ENCODE measurements at regions not wholly inside any gene's neighbourhood (a gene's known extent, or its start where the extent isn't known, plus 50 kb on each side); places are given as distances from the start of the nearest gene placed in this dataset.
"Not testable (repeated sequence)": the region's sequence is repeated elsewhere in the genome, so short reads cannot be mapped to it uniquely, and the experiment has no call there.

DNA sequence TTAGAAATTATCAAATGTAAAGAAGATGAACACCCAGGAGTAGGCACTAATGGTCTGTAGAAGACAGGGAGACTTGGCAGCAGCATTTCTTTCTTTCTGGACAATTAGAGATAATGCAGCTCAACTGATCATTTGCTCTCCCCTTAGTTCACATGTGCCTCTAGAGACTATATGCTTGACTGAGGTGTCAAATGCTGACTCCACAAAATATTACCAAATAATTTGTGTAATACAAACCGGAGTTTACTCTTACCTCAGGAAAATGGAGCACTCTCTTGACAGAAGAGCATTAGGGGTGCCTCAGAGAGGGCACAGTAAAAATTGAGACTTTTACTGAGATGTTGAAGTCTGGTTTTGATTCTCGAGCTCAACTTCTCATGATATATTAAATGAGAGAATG lies 131.8 kb downstream of the ATP6V1G3 start:
- no peak for DNase-seq

DNA sequence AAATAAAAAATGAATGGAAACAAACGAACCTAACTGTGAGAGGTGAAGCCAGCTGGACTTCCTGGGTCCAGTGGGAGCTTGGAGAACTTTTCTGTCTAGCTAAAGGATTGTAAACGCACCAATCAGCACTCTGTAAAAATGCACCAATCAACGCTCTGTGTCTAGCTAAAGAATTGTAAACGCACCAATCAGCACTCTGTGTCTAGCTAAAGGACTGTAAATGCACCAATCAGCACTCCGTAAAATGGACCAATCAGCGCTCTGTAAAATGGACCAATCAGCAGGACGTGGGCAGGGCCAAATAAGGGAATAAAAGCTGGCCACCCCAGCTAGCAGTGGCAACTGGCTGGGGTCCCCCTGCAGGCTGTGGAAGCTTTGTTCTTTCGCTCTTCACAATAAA lies 135.8 kb downstream of the ATP6V1G3 start:
- DNase-seq: not testable (repeated sequence)

DNA sequence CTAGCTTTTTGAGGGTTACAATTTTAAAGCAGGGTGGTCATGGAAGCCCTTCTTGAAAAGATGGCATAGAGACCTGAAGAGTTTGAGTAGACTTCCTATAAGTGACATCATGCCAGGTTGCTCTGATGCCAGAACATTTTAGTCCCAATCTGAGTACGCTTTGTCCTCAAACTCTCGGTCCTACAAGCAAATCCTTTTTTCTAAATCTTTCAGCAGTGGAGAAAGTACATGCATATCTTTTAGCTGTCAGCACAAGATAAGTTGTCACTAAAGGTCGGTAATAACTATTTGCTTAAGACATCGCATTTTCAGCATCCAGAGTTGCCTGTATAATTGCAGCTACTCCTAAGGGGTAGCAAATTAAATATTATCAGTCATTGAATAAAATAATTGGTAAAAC lies 140.4 kb downstream of the ATP6V1G3 start:
- no peak for DNase-seq

DNA sequence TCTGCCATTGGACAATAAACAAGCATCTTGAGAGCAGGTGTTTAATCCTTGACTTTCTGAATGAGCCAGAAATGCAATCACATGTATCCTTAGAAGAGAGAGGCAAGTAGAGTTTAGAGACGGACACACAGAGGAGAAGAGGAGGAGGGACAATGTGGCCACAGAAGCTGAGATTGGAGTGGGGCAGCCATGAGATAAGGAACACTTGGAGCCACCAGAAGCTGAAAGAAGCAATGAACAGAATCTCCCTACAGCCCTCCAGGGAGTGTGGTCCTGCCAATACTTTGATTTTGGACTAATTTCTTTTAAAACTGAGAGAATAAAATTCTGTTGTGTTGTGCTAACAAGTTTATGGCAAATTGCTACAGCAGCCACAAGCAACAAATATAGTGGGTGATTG lies 141.0 kb downstream of the ATP6V1G3 start:
- DNase-seq: no peak

DNA sequence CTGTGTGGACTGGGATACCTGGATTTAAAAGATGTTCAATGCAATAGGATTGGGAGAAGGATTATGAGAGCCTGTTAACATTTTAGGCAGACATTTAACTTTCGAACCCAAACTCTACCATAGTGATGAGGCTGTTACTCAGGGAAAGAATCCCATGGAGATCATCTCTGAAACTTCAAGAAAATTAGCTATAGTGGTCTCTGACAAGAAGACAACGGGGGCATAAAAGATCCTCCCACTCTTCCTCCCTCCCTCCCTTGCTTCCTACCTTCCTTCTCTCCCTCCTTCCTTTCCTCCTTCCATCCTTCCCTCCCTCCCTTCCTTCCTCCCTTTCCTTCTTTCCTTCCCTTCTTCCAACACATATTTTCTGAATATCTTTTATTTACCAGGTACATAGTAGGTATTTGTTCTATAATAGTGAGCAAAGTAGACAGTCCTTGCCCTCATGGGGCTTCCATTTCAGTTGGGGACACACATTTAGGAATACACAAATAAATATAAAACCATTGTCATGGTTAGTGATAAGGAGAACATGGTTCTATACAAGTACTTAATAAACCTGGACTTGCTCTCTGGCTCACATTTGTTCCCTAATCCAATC lies 143.2 kb downstream of the ATP6V1G3 start:
- no peak for DNase-seq

DNA sequence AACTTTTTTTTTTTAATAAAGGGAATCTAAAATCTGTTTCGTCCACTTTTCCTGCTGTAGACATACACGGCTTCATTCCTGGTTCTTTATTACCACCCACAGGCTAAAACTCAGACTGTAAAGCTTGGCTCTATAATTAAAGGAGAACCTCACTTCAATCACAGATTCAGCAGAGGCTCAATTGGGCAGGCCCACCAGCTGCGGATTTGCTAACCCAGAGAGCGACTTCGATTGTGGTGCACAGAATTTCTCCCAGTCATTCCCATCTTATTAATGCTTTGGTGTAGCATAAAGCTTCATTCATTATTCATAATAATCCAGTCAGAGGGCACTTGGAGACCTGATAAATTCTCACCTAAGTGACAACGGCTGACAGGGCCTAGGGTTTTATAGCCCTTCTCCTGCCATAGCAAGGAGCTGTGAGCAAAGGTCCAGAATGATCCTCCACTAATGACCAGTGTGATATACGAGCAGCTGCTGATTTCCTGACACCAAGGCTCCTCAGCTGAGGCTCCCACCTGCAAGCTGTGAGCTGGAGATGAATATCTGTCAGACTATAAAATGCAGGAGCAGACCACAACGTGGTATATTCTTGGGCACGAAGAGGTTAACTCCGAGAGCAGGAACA lies 149.0 kb downstream of the ATP6V1G3 start:
- DNase-seq: no peak

DNA sequence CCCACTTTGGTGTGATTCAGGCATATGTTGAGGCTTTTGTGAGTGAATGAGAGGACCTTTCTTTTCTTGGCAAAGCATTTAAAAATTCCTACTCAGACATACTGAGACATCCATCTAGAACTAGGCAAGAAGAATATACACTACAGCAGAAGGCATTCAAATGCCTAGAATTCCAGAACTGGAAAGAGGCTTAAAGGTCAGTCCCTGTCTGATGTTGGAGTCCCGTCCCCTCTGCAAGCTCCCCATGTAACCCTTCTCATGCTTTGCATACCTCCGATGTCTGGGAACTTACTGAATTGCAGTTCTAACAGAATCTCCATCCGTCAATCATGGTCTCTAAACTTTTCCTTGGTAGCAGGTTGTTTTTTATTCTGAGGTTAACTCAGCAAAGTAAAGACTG lies 152.9 kb downstream of the ATP6V1G3 start:
- DNase-seq: no peak

DNA sequence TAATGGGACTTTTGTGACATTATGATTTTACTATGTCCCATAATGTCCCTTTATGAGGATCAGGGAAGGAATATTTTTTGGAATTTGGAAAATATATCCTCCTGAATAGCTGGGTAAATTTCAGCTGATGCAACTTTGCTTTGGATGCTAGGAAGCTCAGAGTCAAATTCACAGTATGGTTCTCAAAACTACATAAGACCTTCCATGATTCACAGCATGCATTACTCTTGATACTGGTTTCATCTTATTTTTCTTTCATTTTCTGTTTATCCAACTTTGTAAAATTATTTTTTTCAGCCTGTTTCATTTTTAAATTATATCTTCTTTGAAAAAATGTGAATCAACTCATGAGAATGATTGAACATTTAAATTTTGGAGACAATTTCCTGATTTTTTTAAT lies 160.2 kb downstream of the ATP6V1G3 start:
- DNase-seq: no peak

DNA sequence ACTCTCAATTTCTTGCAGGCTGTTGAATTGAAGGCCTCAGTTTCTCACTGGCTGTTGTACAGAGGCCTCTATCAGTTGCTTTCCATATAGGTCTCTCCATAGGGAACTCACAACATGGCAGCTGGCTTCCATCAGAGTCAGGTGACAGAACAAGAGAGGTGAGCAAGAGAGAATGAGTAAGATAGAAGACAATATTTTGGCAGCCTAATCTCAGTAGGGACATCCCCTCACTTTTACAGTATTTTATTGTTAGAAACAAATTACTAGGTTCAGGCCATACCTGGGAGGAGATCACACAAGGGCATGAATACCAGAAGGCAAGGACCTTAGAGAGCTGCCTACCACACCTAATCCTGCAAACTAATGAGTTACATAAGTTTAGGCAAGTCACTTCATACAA lies 162.8 kb downstream of the ATP6V1G3 start:
- no peak for DNase-seq

DNA sequence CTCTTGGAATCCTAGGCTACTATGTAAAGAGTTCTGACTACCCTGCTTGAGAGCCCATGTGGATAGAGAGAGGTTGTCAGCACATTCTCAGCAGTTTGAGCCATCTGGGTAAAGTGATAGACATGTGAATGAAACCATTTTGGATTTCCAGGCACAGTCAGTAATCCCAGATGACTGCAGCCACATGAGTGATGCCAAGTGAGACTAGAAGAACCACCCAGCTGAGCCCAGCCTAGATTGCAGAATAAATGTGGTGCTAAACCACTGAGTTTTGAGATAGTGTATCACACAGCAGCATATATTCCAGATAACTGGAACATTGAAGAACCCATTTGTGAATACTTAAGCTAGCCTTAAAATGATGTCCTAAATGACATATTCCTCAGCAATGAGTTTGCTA lies 166.2 kb downstream of the ATP6V1G3 start:
- DNase-seq: no peak

DNA sequence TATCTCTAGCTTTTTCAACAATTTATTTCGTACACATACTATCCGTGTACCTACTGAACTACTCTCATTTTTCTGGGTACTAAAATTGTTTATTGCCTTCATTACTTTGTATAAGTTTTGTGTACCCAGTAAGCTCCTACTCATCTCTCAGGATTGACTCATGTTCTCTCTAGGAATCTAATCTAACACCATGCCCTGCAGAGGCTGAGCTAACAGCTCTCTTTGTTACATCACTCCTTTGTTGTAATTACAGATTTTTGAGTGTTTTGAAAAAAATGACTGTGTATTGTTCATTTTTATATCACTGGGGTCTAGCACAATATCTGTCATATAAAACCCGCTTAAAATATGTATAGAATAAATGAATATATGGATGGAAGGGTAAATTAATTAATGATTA lies 167.1 kb downstream of the ATP6V1G3 start:
- DNase-seq: no peak
